HG02943 (cell line): ENCODE measurements at regions not wholly inside any gene's neighbourhood (a gene's known extent, or its start where the extent isn't known, plus 50 kb on each side); places are given as distances from the start of the nearest gene placed in this dataset.

ENCODE experiments used
- ATAC-seq: cut with Tn5 transposase; IDR thresholded peaks from one replicate; pipeline ENCODE4 v1.9.1; 2021; ENCODE audit warnings: mild to moderate bottlenecking, low read depth, moderate library complexity; ENCODE audit not compliant: unreplicated experiment

- no peak for ATAC-seq
Observed at GRCh38 chr6:9563568-9563967, 851.3 kb downstream of the TFAP2A start.

- ATAC-seq: no peak
Observed at GRCh38 chr6:9554806-9555205, 860.1 kb downstream of the TFAP2A start.

DNA sequence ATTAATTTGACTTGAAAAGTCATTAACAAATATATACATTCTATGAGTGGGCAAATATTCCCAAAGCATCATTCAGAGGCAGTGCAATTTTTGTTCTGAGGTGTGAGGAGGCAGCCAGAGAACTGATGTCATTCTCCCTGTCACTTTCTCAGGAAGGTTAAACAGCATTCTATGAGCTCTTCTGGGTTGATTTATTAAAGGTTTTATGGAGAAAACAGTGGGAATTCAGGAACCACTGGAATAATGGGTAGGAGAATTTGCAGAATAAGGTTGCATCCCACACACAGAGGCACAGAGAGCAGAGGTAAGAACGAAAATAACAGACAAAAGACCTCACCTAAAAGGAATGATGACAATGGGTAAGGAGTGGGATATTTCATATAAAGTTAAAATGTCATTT, 860.6 kb downstream of the TFAP2A start:
- no peak for ATAC-seq

DNA sequence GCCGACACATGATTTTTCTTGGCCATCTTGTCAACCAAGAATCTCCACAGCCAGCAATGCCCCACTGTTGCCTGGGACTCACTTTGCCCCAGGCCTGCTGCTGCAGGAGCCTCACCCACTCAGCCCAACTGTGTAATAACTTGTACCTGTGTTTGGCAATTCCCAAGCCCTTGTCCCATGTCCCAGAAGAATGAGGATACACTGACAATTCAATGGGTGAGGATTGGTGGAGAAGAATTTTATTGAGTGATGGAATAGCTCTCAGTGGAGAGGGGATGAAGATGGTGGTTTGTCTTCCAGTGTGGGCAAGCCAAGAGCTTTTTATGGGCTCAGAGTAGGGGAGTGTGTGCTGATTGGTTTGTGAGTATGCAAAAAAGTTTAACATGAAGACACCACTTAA, 861.9 kb downstream of the TFAP2A start:
- ATAC-seq: no peak

- no peak for ATAC-seq
Observed at GRCh38 chr6:9543649-9544048, 871.2 kb downstream of the TFAP2A start.

- no peak for ATAC-seq
Observed at GRCh38 chr6:9540534-9541126, 874.2 kb downstream of the TFAP2A start.

- ATAC-seq: no peak
Observed at GRCh38 chr6:9540126-9540525, 874.7 kb downstream of the TFAP2A start.

DNA sequence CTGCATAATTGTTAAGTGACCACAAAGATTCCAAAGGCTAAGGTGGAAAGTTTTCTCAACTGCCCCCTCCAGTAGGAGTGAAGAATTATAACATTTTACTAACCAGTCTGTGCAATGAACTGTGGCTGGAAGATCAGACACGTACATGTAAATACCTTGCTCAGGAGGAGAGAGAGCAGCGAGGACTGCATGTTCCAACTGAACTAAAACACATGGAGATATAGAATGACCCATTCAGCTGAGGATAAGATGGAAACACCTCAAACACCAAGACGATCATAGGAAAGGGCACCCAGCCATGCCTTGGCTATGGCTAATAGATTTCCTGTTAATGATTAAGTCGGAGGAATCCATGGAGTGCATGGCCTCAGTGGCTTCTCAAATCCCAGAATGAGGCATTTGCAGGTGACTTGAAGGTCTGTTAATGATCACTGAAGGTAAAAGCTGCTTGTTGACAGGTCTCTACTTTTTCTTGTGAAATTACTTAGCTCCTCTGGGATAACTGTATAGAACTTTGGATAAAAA, 875.6 kb downstream of the TFAP2A start:
- no peak for ATAC-seq

- ATAC-seq: no peak
Observed at GRCh38 chr6:9537381-9537780, 877.5 kb downstream of the TFAP2A start.

DNA sequence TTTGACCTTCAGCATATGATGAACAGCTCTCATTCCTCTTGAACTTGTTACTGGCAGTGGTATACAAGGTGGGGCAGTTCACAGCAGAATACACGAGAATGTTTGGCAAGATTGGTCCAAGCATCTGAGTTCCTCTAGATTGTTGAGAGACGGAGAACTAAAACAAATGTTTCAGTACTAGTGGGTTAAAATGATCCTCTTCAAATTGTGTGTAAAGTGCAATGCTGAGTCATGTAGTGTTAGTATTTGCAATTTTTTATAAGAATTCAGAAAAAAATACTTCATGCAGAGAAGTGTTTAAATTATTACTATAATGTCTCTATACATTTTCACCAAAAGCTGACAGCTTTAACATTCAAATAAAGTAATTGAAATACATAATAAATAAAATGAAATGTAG, 879.8 kb downstream of the TFAP2A start:
- no peak for ATAC-seq

GRCh38 chr6:9532621-9533557, 882.0 kb downstream of the TFAP2A start:
- no peak for ATAC-seq

GRCh38 chr6:9527679-9528286, 887.1 kb downstream of the TFAP2A start:
- no peak for ATAC-seq

GRCh38 chr6:9523462-9523861, 891.4 kb downstream of the TFAP2A start:
- no peak for ATAC-seq

DNA sequence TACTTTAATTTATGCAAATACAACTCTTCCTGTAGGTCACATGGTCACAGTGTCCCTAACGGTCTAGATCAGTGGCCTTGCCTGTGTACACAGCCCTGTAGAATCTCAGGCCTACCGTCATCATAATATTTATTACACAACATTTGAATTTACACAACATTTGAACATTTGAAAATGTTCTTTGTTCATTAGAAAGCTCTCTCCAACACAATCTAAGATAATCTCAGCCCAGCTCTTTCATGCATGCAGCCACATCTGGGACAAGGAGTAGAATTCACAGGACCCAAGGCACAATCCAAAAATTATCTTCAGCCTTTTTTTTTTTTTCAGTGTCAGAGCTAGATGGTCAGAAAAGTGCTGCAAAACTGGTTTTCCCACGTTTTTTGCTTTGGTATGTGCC, 892.8 kb downstream of the TFAP2A start:
- no peak for ATAC-seq

DNA sequence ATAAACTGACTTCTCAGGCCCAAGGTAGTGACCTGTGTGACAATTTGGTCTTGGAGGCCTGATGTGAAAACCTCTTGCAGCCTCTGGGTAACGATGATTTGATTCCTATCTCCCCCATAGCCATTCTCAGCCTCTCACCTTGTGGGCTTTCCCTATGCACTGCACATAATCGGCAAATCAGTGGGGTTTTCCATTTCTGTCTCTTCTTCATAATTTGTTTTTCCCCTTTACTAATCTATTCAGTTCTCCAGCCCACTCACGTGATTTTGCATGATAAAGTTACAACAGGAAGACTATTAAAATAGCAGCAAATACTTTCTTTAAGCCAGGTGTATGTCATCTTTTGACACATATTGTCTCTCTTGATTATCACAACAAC, 893.7 kb downstream of the TFAP2A start:
- no peak for ATAC-seq

DNA sequence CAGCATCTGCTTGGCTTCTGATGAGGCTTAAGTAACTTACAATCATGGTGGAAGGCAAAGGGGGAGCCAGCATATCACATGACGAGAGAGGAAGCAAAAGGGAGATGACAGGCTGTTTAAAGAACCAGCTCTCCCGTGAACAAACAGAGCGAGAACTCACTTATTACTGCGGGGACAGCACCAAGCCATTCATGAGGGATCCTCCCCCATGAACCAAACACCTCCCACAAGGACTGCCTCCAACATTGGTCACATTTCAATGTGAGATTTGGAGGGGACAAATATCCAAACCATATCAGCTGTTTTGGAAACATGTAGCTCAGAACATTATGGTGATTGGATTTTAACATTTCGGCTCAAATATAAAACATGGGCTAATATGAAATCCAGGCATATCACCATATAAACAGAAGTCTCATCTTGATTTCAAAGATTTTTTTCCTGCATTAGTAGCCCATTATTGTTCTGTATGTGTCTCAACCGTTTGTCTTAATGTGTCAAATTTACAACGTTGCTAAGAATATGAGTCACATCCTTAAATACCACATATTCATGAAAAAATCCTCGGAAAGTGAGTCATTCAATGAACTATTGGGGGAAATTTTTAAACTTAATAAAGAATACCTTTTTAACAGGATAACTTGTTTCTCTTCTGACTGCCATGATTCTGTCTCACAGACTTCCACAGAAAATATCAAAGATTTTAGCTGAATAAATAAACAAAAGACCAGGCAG, 894.3 kb downstream of the TFAP2A start:
- no peak for ATAC-seq

GRCh38 chr6:9518431-9518830, 896.4 kb downstream of the TFAP2A start:
- ATAC-seq: no peak

DNA sequence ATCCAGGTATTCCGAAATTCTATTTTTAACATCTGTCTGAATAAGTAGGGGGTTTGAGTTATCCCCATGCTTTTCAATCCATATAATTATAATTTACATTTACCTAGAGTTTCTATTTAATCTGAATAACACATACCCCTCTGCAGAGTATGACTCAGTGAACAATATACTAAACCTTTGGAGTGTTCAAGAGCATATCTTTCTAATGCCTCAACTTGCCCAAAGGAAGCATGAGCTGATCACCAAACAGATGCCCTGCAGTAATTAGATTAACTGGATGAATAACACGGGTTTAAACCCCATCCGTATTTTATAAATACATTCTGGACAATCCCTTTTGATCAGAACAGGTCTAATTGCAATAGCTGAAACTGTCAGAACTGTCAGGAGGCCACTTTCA, 897.1 kb downstream of the TFAP2A start:
- ATAC-seq: no peak

DNA sequence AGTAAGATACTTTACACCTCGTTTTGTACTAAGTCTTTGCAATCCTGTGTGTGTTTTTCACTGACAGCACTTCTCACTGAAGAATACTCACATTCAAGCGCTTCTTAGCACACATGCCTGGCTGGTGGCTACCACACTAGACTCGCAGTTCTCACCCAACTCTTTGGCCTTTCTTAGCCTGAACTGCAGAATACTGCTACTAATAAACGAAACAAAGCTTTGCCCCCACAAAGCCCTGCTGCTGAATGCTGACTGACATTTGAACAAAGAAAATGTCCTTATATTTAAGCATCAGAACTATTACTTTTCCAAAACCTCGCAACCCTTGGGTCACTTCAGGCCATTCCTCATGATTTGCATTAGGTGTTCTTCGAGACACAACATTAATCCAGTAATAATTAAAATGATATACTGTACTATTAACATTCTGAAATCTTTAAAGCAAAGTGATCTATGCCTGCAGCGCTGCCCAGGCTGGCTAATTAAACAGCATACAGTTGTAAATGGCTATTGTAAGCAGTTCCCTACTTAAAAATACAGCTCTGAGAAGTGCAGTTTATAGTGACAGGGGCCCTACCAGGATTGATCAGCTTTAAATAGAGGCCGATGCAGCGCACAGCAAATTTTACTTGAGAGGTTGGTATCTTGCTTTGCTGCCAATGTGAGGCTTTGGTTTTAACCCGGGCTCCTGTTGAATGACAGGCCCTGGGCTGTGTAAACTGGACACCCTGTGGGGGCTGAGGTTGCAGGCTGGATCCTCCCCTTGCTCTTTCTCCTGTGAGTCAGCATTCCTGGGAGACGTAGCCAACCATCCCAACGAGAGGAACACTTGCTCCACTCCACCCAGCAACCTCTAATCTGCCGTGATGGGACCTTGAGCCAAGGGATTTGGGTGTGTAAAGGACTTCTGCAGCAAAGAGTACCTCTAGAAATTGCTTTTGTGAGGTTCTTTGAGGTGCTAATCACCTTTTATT, 899.0 kb downstream of the TFAP2A start:
- ATAC-seq: no peak

GRCh38 chr6:9514146-9514545, 900.7 kb downstream of the TFAP2A start:
- ATAC-seq: no peak
